Stimulated activated CD8-positive, alpha-beta memory T cell treated with anti-CD3 and anti-CD28 coated beads, Interleukin-7, amount 100 ng/mL, for 1 hour (primary cell): ENCODE measurements at regions not wholly inside any gene's neighbourhood (a gene's known extent, or its start where the extent isn't known, plus 50 kb on each side); places are given as distances from the start of the nearest gene placed in this dataset.

Experiments used
- DNase-seq, 2 donors: peaks; one replicate each; pipeline ENCODE4 v3.0.0-alpha.2; 2020; ENCODE audit warnings: low read depth in 2 of 2

DNA sequence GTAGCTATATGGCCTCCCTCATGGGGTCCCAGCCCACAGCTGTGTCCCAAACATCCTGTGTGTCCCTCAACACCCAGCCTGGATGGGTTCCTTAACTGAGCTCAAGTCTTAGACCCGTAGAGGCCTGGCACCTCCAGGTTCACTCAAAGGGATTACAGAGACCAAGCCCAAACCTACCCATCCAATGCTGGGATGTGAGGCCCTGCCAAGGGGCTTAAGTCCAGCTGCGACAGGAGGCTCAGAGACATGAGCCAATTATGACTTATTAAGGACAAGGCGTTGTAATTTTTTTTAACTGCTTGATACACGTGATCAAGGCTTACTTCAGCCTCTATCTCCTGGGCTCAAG is 105.6 kb upstream of the RET start:
- DNase-seq, result no peak

DNA sequence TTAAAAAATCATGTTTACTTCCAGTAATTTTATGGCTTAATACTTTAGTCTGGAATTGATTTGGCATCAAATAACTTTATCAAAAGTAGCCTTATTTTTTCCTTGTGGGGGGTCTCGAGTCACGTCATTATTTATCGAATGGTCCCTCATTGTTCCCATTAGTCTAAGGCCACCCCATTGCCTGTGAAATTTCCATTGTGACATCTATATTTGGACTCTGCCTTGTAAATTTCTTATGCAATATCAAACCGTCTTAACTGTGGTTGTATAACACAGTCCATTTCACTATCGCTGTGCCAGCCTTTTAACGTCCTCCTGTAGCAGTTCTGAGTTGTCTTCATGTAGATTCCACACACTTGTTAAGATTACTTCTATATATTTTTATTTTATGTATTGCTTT is 103.9 kb upstream of the RET start:
- DNase-seq, result no peak

DNA sequence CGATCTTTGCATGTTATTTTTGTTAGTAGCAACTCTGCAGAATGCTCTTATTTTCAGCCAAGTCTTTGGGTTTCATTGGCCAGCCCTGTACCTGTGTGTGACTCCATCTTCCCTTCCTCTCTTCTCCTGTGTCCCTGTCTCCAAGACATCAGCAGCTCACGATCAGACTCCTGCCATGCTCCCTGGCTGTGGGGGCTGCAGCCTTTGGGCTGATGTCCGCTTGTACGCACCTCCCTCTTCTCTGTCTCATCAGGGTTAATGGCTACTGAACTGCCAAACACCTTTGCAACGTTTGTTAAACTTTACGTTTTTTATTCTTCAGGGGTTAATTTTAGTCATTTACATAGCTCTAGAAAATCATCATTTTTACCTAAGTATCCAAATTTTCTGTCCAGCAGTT is 103.5 kb upstream of the RET start:
- DNase-seq, result no peak

DNA sequence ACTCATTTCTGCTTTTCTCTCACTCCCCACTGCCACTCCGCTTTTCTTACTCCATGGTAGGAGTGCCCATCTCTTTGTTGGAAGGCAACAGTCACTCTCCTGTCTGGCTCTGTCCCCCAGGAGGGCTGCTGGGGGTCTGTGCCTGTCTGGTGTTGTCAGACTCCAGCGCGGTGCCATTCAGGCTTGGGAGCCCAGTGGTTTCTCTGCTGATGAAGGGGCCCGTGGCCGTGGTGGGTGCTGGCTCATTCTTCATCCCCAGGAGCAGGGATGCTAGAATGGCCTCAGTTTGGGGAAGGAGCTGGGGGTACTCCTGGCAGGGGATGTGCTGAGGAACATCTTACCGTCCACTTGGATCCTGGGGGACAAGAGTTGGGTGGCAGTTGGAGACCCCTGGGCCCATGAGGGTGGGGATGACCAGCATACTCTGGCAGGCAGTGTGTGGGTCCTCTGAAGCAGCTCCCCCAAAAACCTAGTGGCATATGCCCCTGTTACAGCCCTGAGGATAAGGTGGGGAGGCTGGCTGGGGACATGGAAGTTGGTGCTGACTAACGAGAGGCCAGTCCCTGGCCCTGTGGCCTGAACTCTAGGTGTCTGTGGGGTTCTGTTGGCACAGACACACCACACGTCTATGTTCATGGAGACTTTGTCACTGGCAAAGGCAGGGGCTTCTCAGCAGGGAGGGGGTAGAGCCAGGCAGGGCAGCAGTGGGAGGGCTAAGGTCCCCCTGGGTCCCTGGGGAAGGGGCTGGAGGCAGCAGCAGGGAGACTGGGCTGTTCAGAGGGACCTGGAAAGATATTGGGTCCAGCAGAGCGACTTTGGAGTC is 102.8 kb upstream of the RET start:
- no peak for DNase-seq

DNA sequence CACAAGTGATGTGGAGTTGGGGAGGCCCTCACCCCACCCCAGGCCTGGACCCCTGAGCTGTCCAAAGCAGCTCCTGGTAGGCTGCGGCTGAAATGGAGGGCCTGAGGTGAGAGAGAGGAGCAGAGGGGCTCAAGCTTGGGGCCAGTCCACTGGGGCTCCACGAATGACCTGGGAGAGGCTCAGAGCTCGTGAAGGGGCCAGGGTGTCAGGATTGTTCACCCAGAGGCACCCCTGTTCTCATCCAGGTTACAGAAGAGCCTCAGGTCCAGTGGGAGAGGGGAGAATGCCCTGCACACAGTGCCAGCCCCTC is 102.2 kb upstream of the RET start:
- no peak for DNase-seq

DNA sequence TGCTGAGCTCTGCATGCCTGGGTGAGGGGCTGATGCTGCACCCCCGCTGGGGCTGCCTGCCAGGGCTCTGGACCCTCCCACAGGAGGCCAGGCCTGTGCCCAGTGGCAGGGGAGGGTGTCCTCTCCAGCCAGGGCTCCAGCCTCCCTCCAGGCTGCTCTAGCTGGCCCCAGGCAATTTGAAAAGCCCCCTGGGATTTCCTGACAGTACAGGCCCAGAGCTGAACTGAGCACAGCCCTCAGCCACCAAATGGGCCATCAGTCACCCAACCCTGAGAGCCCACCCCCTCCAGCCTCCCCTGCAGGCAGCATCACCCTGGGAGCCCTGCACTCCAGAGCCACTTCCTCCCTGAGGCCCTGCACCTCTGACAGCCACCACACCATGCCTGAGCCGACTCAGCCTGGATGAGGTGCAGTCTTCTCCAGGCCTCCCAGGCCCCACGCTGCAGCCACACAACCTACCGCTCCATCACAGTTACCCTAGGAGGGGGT is 101.8 kb upstream of the RET start:
- DNase-seq, result no peak

DNA sequence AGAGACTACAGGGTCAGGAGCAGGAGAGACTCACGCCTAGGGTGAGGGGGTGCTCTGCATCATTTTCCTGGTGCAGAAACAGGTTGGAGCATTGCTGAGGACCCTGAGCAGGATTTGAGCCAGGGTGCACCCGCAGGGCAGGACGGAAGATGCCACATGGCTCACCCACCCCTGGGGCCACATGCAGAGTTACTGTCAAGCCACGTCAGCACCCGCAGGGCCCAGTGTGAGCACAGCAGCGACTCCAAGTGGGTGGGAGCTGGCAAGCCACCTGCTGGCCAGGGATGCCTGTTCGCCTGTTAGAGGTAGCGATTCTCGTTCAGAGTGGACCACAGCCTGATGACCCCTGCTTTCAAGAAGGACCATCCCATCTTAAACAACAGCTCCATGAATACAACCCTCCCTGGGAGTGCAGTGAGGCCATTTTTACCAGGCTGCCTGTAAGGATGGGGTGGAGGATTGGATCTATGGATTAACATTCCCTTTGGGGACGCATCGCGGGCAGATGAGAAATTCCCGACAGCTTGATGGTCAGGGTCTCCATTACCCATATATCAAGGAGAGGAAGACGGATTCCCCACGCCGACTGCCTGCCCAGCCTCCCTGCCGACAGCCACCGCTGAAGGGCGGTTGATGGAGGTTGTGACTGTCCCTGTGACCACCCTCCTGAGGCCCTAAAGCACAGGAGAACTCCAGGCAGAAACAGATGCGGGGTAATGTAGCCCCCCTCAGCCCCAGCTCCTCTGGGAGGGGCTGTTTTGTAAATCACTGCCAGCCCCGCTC is 101.1 kb upstream of the RET start:
- no peak for DNase-seq

DNA sequence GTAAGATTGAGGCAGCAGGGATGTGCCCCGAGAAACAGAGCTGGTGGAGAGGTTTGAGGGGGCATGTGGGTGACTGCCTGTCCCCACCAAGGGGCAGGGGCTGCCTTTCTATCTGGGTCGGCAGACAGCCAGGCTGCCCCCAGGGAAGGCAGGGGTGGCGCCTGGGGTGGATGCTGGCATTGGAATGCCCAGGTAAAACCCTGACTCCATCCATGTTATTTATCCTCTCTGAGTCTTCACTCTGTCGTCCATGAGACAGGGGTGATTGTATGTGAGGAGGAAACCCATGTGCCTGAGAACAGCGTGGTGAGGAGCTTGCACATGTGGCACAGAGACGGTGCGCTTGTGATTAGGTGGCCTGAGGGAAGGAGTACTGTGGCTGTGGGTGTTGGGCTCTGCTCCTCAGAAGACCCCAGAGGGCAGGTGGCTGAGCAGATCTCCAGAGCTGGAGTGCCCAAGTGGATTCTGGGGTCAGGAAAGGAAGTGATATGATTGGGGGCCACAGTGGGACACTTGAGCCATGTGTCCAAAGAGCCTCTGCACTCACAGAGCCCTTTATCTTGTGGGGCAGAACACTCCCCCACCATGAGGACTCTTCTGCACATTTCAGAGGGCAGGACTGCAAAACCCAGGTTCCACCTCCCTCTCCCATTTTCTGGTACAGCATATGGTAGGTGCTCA is 100.4 kb upstream of the RET start:
- no peak for DNase-seq

DNA sequence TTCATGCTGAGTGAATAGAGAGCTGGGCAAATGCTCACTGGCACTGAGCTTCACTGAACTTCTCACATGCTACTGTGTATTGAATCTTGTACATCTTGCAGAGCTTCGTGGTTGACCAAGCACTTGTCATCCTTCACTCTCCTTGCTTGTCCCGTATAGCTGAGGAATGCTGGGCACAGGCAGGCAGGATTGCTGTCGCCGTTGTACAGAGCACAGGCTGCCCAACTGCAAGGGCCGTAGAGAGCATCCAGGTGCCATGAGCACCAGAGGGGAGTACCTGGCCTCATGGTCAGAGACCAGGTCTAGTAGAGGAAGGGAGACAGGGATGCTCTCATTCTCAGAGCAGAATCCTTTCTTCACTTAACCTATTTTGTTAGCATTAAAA is 99.8 kb upstream of the RET start:
- no peak for DNase-seq

DNA sequence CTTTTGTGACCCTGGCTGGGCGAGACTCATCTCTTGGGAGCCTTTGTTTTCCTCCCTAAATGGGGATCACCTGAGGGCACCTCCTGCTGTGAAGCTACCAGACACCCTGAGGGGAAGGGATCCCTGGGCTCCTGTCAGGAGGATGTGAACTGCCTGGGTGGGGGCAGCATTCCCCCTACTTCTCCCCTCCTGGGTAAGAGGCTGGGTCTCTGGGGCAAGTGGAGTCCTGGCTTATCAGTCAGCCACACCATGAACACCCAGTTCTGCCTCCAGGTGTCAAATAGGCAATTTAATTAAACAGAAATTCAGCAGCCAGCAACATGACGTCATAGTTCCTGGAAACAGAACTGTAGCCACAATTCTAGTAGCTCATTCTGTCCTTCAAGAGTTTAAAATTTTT is 97.7 kb upstream of the RET start:
- DNase-seq, result no peak

DNA sequence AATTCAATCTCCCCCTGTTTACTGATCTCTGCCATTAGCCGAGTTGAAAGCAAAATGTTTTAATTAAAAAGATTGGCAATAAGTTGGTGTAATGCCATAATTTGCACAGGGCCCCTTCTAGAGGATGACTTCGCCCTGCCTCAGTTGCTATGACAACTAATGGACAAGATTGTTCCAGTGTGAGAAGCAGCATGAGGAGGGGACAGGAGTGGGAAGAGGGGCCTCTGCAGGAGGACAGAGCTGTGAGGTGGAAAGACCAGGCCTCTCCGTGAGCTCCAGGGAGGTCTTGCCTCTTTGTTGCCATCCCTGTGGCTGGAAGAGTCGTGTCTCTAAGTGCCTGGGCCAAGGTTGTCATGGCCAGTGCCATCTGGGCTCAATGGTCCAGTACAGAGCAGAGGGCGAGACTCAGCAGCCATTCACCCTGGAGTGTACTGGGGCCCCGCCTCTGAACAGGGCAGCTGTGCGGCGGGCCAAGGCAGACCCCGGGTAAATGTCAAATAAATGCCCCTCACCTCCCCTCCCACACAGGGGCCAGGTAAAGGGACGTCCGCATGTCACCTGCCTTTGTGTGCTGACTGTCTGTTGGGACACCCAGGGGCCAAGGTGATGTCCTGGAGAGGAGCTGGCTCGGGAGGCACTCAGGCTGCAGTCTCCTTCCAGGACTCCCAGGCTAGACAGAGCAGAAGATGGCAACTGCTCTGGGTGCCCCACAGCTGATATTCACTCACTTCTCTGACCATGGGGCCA is 97.0 kb upstream of the RET start:
- DNase-seq, result no peak

DNA sequence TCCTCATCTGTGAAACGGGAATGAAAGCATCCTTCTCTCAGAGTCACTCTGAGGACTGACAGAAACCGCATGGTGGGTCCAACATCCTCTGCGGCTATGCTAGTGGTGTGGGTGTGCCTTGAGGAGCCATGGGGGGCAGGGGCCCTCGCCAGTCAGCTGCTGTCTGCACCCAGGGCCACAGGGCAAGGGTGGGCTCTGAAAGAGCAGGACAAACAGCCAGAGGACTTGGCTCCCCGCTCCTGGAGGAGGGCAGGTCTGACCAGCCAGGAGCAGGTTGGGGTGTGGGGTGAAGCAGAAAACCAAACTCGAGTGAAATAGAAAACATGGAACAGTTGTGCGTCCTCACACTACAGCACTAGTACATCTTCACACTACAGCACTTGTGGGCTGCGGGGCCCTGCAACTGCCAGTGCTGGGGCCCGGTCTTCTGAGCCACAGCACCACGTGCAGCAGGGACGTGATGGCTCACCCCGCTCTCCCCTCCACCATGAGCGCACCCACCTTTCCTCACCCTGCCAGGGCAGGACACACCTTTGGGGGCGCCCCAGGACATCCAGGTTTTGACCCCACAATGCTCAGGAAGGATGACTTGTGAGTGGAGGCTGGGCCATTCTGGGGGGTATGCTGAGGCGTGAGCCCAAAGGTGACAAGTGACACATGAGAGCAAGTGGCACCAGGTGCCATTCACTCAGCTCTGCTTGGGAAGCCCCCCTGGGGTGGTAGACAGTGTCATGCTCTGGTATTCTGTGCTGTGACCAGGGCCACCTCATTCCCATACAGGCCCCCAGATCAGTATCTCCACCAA is 96.1 kb upstream of the RET start:
- no peak for DNase-seq

DNA sequence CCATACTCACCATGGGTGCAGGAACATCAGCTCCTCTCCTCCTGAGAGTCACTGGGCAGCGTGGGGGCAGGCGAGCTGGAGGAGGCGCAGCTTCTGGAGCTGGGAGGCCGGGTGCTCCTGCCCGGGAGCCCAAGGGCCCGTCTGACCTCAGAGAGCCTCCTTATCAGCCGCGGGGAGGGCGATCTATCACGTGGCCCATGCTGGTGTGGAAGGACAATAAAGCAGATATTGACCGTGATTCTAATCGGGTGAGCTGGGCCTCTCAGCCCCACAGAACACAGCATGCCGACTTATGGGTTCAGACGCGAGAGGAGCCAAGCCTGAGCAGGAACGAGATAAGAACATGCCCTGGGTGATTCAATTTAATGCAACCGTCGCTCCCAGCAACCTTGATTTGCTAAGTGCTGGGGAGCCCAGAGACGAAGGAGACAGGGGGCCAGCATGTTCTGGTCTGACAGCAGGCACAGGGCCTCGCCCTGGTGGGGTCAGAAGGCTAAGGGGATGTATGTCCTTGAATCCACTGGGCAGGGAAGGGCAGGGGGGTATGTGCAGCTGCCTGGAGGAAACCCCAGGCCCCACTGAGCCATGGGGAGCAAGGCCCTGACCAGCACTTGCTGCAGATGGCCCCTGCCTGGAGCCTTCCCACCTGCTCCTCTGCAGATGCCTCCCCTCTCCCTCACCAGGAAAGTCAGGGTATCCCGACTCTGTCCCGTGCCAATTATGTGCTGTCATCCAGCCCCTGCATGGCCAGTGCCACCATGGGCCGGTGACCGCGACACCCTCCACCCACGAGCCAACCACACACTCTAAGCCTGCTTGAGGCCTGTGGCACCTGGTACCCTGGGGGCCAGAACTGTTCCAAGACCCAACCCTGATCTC is 95.3 kb upstream of the RET start:
- no peak for DNase-seq

DNA sequence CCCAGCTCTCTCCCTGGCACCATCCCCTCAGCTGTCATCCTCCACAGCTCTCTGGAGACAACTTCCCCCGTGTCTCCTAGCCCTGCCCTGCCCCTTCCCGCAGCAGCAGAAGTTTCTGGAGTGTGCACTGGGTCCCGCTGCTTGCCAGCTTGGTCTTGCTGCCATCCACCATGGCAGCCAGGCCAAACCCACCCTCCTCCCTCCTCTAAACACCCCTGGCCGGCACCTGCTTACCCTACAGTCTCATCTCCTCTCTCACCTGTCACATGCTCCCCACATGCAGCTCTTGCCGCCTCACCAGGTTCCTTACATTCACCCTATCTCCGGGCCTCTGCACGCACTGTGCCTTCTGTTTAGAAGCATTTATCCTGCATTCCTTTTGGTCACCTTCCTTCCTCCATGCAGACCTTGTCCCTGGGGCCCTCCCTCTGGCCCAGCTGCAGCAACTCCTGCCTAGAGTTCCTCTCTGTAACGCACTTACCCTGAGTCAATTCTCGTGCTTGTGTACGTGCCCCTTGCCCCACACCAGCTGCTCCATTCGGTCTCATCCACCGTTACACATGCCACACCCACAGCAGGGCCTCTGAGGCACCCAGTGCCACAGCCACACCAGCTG is 93.9 kb upstream of the RET start:
- DNase-seq, result no peak

DNA sequence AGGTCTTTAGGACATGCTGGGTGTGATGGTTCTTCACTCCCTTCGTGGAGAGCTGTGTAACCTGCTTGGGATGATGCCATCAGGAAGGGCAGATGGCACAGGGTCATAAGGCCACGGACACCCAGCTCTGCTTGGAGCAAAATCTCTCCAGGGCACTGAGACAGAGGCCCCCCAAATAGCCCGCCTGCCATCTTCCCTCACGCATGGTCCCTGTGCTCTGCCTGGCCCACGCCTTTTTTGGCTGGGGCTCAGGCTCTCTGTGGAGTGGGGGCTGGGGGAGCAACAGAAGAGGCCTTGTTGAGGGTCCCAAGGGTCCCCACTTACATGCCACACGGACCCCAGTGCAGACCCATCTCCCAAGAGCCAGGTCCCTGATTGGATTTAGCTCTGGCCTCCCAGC is 93.3 kb upstream of the RET start:
- no peak for DNase-seq

DNA sequence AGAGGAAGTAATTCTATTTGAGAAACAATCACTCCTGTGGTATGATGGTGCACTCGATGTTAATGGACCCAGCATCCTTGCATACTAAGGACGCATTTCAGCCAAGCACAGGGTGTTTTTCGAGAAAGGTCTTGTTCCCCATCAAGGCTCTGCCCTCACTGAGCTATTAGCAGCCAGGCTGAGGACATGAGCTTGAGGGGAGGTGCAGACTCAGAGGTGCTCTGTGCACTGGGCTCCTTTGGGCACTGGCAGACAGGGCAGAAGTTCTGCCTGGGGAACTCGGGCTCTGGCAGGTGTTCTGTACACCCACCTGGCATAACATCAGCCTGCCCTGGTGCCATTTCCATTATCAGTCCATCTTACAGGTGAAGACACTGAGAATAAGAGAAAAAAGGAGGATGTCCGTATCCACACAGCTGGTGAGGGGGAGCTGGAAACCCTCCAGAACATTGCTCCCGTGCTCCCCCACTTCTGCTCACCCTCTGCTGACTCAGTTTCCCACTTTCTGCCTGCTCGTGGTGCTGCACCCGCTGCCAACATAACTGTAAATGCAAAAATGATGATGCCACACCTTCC is 92.7 kb upstream of the RET start:
- DNase-seq, result no peak

DNA sequence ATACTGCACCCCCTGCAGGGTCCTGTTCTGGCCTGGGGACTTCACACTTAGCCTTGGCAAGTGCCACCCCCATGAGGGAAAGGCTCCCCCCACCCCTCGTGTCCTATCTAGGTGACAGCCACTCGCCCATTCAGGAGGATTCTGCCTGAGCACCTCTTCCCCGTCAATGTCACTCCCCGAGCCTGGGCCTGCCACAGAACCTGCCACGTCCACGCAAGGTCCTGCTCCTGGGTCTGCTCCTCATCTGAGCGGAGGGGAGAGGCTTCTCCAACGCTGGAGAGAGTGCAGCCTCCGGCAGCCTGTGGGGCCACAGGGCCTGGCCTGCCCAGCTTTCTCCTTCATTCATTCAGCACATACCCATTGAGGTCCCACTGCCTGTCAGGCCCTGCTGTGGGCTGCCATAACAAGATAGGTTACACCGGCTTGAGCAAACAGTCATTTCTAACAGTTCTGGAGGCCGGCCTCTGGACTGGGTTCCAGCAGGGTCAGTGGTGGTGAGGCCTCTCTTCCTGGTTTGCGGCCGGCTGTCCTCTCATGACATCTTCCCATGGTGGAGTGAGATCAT is 92.0 kb upstream of the RET start:
- DNase-seq, result no peak

DNA sequence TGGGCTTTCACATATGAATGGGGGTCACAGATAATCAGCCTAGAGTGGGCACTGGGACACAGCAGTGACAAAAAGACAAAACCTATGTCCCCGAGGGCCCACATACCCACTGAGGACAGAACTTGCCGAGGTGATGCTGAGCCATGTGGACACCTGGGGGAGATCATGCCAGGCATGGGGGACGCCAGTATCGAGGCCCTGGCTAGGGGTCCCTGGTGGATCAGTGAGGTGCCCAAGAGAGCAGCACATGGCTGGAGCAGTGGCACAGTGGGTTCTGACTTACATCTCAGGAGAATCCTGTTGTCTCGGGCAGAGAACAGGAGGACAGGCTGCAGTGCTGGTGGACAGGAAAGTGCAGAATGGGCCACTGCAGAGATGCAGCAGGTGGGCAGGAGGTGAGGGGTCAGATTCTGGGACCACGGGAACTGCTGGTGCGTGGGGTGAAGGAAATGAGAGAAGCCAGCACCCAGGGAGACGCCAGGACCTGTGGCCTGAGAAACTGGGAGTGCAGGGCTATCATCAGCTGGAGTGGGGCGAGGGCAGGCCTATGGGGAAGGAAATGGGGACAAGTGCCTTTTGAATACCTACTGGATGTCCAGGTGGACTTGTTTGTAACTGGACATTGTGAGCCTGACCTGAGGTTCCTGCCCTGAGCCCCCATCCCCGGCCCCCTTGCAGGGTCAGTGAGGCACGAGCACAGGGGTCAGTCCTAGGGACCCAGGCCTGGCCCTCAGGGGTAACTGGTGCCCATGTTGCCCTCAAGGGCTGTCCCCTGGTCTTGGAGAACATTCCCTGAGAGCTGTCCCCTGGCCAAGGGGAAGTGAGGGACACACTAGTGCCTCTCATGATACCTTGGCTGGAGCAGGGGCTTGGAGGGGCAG is 91.2 kb upstream of the RET start:
- no peak for DNase-seq
